Mesendoderm (in vitro differentiated cells): ENCODE measurements at regions not wholly inside any gene's neighbourhood (a gene's known extent, or its start where the extent isn't known, plus 50 kb on each side); places are given as distances from the start of the nearest gene placed in this dataset.

Source experiments
- DNase-seq: peaks from one replicate; pipeline ENCODE4 v3.0.0; 2013
- H2AK5ac ChIP-seq: 2 replicates; pipeline ENCODE4 v1.6.1; 2013; ENCODE audit warnings: low read length, inconsistent platforms
- H2BK120ac ChIP-seq: 2 replicates; pipeline ENCODE4 v1.6.1; 2013; ENCODE audit warnings: low read depth, mild to moderate bottlenecking, low read length, moderate library complexity, mixed read lengths
- H2BK15ac ChIP-seq: replicated peaks from 2 replicates; pipeline ENCODE4 v1.6.1; 2013; ENCODE audit warnings: low read depth, mild to moderate bottlenecking, moderate library complexity
- H2BK5ac ChIP-seq: 2 replicates; pipeline ENCODE4 v1.6.1; 2013; ENCODE audit warnings: low read length, inconsistent platforms
- H3K18ac ChIP-seq: 2 replicates; pipeline ENCODE4 v1.6.1; 2013; ENCODE audit warnings: mild to moderate bottlenecking, low read length, mixed read lengths
- H3K23ac ChIP-seq: one replicate; pipeline ENCODE4 v1.6.1; 2013; ENCODE audit warnings: low read length
- H3K27ac ChIP-seq: 2 replicates; pipeline ENCODE4 v1.5.1; 2013; ENCODE audit warnings: low read depth, mild to moderate bottlenecking, inconsistent platforms, low read length, moderate library complexity
- H3K27me3 ChIP-seq: 2 replicates; pipeline ENCODE4 v1.6.1; 2013; ENCODE audit warnings: low read length, control low read depth, mild to moderate bottlenecking, inconsistent platforms; ENCODE audit not compliant: insufficient read depth, poor library complexity
- H3K36me3 ChIP-seq: 2 replicates; pipeline ENCODE4 v1.6.1; 2013; ENCODE audit warnings: low read length, inconsistent platforms; ENCODE audit not compliant: control insufficient read depth, insufficient read depth
- H3K4ac ChIP-seq: one replicate; pipeline ENCODE4 v1.6.1; 2013; ENCODE audit warnings: low read depth, mild to moderate bottlenecking, low read length, moderate library complexity
- H3K4me1 ChIP-seq: 2 replicates; pipeline ENCODE4 v1.6.1; 2013; ENCODE audit warnings: low read depth, low read length, inconsistent platforms; ENCODE audit not compliant: control insufficient read depth
- H3K4me2 ChIP-seq: 2 replicates; pipeline ENCODE4 v1.6.1; 2013; ENCODE audit warnings: low read length
- H3K4me3 ChIP-seq: 2 replicates; pipeline ENCODE4 v1.5.1; 2013; ENCODE audit warnings: mild to moderate bottlenecking, low read length
- H3K56ac ChIP-seq: one replicate; pipeline ENCODE4 v1.6.1; 2013; ENCODE audit warnings: low read length
- H3K79me1 ChIP-seq: 2 replicates; pipeline ENCODE4 v1.6.1; 2013; ENCODE audit warnings: low read length, inconsistent platforms
- H3K79me2 ChIP-seq: 2 replicates; pipeline ENCODE4 v1.6.1; 2013; ENCODE audit warnings: mild to moderate bottlenecking, low read length; ENCODE audit not compliant: control insufficient read depth, insufficient read depth
- H3K9ac ChIP-seq: 2 replicates; pipeline ENCODE4 v1.6.1; 2013; ENCODE audit warnings: low read length, inconsistent platforms
- H4K5ac ChIP-seq: one replicate; pipeline ENCODE4 v1.6.1; 2013; ENCODE audit warnings: low read length
- H4K8ac ChIP-seq: one replicate; pipeline ENCODE4 v1.6.1; 2013; ENCODE audit warnings: low read depth, mild to moderate bottlenecking, control low read depth, low read length, moderate library complexity
- WGBS: extraction: QIAGEN DNeasy Blood & Tissue Kit; methylation state at CpG from one replicate; pipeline ENCODE4 v1.1.7; 2013; ENCODE audit warnings: low lambda C conversion rate, missing lambda C conversion rate; ENCODE audit not compliant: insufficient coverage; ENCODE audit errors: extremely low coverage; 5-methylcytosine and 5-hydroxymethylcytosine counted together

DNA sequence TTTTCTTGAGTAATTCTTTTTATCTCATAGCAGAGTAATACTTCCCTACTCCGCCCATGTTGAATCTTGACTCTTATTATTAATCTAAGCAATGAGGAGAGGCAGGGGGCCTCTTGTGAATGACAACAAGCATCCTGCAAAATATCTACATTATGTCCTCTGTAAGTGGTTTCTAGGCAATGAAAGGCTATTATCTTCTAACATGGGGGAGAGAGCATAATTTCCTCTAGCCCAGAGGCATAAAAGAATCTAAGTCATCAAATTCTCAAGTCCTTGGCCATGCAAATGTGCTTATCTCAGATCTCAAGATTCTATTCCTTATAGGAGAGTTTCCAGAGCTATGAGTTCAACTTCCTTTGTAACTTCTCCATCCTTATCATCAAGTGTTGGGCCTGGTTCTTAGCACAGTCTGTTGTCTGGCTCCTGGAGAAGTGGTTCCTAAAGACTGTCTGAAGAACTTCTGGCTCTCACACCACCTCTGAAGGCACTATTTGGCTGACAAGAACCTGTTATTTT is 423.1 kb upstream of the INTU start:
- H3K18ac ChIP-seq = no peak overlapping the region
- H2BK15ac ChIP-seq = no peak overlapping the region
- no peak overlapping the region for H3K4ac ChIP-seq
- H3K36me3 ChIP-seq = no peaks in the 10 kb centered on the region
- no peak overlapping the region for H2BK5ac ChIP-seq
- no peak overlapping the region for H4K5ac ChIP-seq
- no peaks in the 10 kb centered on the region for H3K27me3 ChIP-seq
- H3K4me2 ChIP-seq = no peak overlapping the region
- H3K9ac ChIP-seq = no peak overlapping the region
- H2BK120ac ChIP-seq = no peak overlapping the region
- no peak overlapping the region for H3K56ac ChIP-seq
- peak; percentile 81 for DNase-seq
- H3K4me1 ChIP-seq = peaks cover 1% of the 10 kb centered on the region
- H3K27ac ChIP-seq = no peak overlapping the region
- no peak overlapping the region for H2AK5ac ChIP-seq
- no peak overlapping the region for H3K23ac ChIP-seq
- H4K8ac ChIP-seq = no peak overlapping the region
- H3K4me3 ChIP-seq = no peak overlapping the region
- H3K79me1 ChIP-seq = no peaks in the 10 kb centered on the region
- no peaks in the 10 kb centered on the region for H3K79me2 ChIP-seq
- no CpG with 5 or more reads among the region's 1 CpG for WGBS

DNA sequence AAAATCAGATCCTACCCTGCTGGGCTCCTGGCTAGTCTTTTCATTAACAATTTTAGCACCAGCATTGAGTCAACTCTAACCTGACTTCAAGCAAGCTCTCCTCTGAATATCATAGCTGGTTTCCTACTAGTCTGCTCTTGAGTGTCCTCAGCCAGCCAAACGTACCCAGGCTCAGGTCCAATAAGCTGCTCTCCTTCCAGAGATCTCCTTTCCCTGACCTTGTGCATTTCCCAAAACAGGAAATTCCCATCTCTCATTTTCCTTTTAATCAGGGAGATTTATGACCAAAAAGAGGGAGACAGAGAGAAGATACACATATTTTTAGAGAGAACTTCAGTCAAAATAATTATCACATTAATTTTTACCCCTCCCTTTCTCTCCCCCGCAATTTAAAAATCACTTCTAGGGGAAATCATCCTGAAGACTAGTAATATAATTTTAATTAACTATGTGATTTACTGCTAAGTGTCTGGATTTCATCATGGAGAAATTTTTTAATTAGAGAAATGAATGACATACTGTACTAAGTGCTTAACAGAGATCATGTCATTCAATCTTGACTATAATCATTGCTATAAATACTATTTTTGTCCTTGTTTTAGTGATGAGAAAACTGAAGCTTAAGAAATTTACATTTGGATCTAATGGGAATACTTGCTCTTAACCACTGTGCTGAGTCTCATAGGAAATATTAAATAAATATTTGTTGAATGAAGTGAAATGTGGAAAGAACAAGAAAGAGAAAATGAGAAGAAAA is 421.7 kb upstream of the INTU start:
- Histone ChIP-seq H2BK5ac (no peak overlapping the region), H3K27me3 (no peaks in the 10 kb centered on the region), H4K5ac (no peak overlapping the region), H3K18ac (no peak overlapping the region), H3K79me1 (no peaks in the 10 kb centered on the region), H3K4me2 (no peak overlapping the region), H3K56ac (no peak overlapping the region), H4K8ac (no peak overlapping the region), H3K27ac (no peak overlapping the region), H3K4me1 (peaks cover 1% of the 10 kb centered on the region), H3K4me3 (no peak overlapping the region), H3K79me2 (no peaks in the 10 kb centered on the region), H3K4ac (no peak overlapping the region), H2AK5ac (no peak overlapping the region), H3K9ac (no peak overlapping the region), H3K36me3 (no peaks in the 10 kb centered on the region), H2BK15ac (no peak overlapping the region), H2BK120ac (no peak overlapping the region), H3K23ac (no peak overlapping the region)
- peak; percentile 16 for DNase-seq
- no CpG with 5 or more reads among the region's 2 CpGs for WGBS

DNA sequence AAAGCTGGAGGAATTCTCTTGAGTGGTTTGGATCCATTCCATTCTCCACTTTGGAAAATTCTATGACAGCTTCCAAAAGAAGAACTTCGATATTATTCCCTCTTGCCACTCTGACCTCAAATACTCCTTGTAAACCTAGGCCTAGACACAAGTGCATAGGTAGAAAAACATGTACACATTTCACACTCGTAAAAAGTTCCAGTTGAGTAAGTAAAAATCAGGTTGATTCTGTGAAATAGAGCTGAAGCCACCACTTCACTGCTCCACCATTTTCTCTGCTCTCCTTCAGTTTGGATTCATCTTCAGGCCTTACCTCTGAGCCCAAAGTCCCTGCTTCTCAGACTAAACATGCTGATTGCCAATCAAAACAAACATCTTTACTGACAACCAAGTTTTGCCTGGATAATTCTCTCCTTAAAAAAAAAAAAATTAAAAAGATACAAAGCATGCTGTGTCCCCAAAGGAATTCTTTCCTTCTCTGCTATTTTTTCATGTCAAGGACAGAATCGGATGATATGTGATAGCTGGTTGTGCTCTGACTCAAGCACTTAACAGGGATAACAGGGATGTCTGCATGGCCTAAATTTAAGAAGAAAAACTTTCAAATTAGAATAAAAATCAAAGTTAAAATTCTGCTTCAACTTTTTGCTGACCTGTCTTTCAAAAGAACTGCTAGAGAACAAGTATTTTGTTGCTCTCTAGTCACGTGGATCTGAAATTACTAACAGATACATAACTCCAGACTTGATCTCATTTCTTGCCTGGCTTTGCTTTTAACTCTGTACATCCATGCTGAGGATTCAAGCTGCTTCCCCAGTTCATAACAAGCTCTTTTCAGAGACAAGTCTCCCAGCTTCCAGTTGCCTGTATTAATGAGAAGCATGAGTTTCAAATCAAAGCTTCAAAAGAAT is 420.9 kb upstream of the INTU start:
- Histone ChIP-seq H3K56ac (no peak overlapping the region), H4K8ac (no peak overlapping the region), H3K4me3 (no peak overlapping the region), H3K4me1 (peaks cover 1% of the 10 kb centered on the region), H3K23ac (no peak overlapping the region), H3K4me2 (no peak overlapping the region), H2BK120ac (no peak overlapping the region), H2BK5ac (no peak overlapping the region), H3K4ac (no peak overlapping the region), H3K79me1 (no peaks in the 10 kb centered on the region), H4K5ac (no peak overlapping the region), H3K9ac (no peak overlapping the region), H3K27me3 (no peaks in the 10 kb centered on the region), H3K36me3 (no peaks in the 10 kb centered on the region), H2AK5ac (no peak overlapping the region), H2BK15ac (no peak overlapping the region), H3K18ac (no peak overlapping the region), H3K79me2 (no peaks in the 10 kb centered on the region), H3K27ac (no peak overlapping the region)
- WGBS = no CpG with 5 or more reads among the region's 4 CpGs
- no peak for DNase-seq

DNA sequence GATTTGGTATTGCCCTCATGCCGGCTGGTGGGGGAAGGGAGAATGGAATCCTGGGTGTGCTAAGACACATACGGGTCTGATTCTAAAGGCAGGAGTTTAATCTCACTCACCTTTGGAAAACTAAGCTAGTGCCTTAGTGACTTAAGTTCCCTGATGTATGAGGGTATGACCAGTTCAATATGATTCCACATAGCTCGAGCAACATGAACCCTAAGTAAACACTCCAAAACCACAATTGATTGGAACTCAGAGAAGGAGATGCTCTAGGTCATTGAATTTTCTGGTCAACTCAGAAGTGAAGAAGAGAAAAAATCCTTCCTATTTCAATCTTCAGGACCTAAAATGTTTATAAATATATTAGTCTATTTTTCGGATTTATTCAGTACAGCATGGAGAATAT is 420.1 kb upstream of the INTU start:
- H2BK15ac ChIP-seq = no peak overlapping the region

DNA sequence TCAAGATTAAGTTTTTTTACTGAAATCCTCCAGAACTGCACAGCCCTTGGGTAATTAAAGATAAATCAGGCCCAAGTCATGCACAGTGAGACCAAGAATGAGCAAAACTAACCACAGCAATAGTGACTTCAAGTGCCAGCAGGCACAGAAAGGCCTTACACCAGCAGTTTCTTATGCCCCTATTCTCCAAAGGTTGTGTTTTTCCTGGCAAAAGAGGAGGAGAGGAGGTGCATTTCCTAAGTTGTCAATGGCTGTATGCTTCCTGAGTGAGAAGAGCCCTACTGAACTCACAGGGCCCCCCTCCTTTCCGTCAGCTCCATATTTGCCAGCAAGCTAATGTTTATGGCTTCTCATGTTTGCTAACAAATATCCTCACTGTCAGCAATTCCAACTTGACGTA is 418.7 kb upstream of the INTU start:
- Histone ChIP-seq H3K18ac (no peak overlapping the region), H2BK5ac (no peak overlapping the region), H3K4ac (no peak overlapping the region), H3K4me2 (no peak overlapping the region), H3K9ac (no peak overlapping the region), H3K27ac (no peak overlapping the region), H3K4me3 (no peak overlapping the region), H3K79me1 (no peaks in the 10 kb centered on the region), H2BK120ac (no peak overlapping the region), H3K4me1 (peaks cover 1% of the 10 kb centered on the region), H2BK15ac (no peak overlapping the region), H4K5ac (no peak overlapping the region), H4K8ac (no peak overlapping the region), H3K36me3 (no peaks in the 10 kb centered on the region), H3K23ac (no peak overlapping the region), H2AK5ac (no peak overlapping the region), H3K56ac (no peak overlapping the region), H3K27me3 (no peaks in the 10 kb centered on the region), H3K79me2 (no peaks in the 10 kb centered on the region)
- no peak for DNase-seq
- no CpG with 5 or more reads among the region's 2 CpGs for WGBS

More for the DNA sequence above, 420.1 kb upstream of the INTU start:
- Histone ChIP-seq H3K9ac (no peak overlapping the region), H3K27me3 (no peaks in the 10 kb centered on the region), H2BK120ac (no peak overlapping the region), H2BK5ac (no peak overlapping the region), H2AK5ac (no peak overlapping the region), H3K4me1 (peaks cover 1% of the 10 kb centered on the region), H3K79me1 (no peaks in the 10 kb centered on the region), H3K36me3 (no peaks in the 10 kb centered on the region), H3K4ac (no peak overlapping the region), H3K23ac (no peak overlapping the region), H3K4me2 (no peak overlapping the region), H4K5ac (no peak overlapping the region), H3K18ac (no peak overlapping the region), H3K27ac (no peak overlapping the region), H3K56ac (no peak overlapping the region), H3K79me2 (no peaks in the 10 kb centered on the region), H4K8ac (no peak overlapping the region), H3K4me3 (no peak overlapping the region)
- no CpG with 5 or more reads among the region's 4 CpGs for WGBS
- no peak for DNase-seq
